ENCODE measurements at regions not wholly inside any gene's neighbourhood (a gene's known extent, or its start where the extent isn't known, plus 50 kb on each side); places are given as distances from the start of the nearest gene placed in this dataset.
"Not testable (repeated sequence)": the region's sequence is repeated elsewhere in the genome, so short reads cannot be mapped to it uniquely, and the experiment has no call there.

GRCh38 chr12:126907900-126908764, 1358.8 kb upstream of the TMEM132C start:
- no peak for DNase-seq (ENCODE audit: low read depth)

- DNase-seq (ENCODE audit: low read depth), result no peak
Measured at GRCh38 chr12:126908765-126909142, 1358.2 kb upstream of the TMEM132C start.

GRCh38 chr12:126910570-126910969, 1356.4 kb upstream of the TMEM132C start:
- DNase-seq (ENCODE audit: low read depth), result no peak

- DNase-seq (ENCODE audit: low read depth), result no peak
Measured at GRCh38 chr12:126912111-126912510, 1354.9 kb upstream of the TMEM132C start.

GRCh38 chr12:126914170-126914793, 1352.7 kb upstream of the TMEM132C start:
- no peak for DNase-seq (ENCODE audit: low read depth)

- DNase-seq (ENCODE audit: low read depth), result no peak
Measured at GRCh38 chr12:126915309-126915708, 1351.7 kb upstream of the TMEM132C start.

GRCh38 chr12:126926023-126926594, 1340.9 kb upstream of the TMEM132C start:
- no peak for DNase-seq (ENCODE audit: low read depth)

- no peak for DNase-seq (ENCODE audit: low read depth)
Measured at GRCh38 chr12:126930234-126930633, 1336.7 kb upstream of the TMEM132C start.

GRCh38 chr12:126932156-126932555, 1334.8 kb upstream of the TMEM132C start:
- no peak for DNase-seq (ENCODE audit: low read depth)

- DNase-seq (ENCODE audit: low read depth), result no peak
Measured at GRCh38 chr12:126935435-126935834, 1331.5 kb upstream of the TMEM132C start.

- no peak for DNase-seq (ENCODE audit: low read depth)
Measured at GRCh38 chr12:126936181-126936851, 1330.7 kb upstream of the TMEM132C start.

GRCh38 chr12:126937431-126937830, 1329.5 kb upstream of the TMEM132C start:
- no peak for DNase-seq (ENCODE audit: low read depth)

GRCh38 chr12:126944684-126945083, 1322.3 kb upstream of the TMEM132C start:
- DNase-seq (ENCODE audit: low read depth), result no peak

- not testable (repeated sequence) for DNase-seq (ENCODE audit: low read depth)
Measured at GRCh38 chr12:126946958-126947357, 1320.0 kb upstream of the TMEM132C start.

GRCh38 chr12:126949558-126949957, 1317.4 kb upstream of the TMEM132C start:
- DNase-seq (ENCODE audit: low read depth), result no peak

- no peak for DNase-seq (ENCODE audit: low read depth)
Measured at GRCh38 chr12:126950266-126950665, 1316.7 kb upstream of the TMEM132C start.

- no peak for DNase-seq (ENCODE audit: low read depth)
Measured at GRCh38 chr12:126952096-126953007, 1314.6 kb upstream of the TMEM132C start.

- no peak for DNase-seq (ENCODE audit: low read depth)
Measured at GRCh38 chr12:126953365-126953889, 1313.5 kb upstream of the TMEM132C start.

- no peak for DNase-seq (ENCODE audit: low read depth)
Measured at GRCh38 chr12:126960221-126960620, 1306.7 kb upstream of the TMEM132C start.

GRCh38 chr12:126960709-126961108, 1306.3 kb upstream of the TMEM132C start:
- no peak for DNase-seq (ENCODE audit: low read depth)

GRCh38 chr12:126963825-126964224, 1303.1 kb upstream of the TMEM132C start:
- DNase-seq (ENCODE audit: low read depth), result no peak
